ENCODE measurements at regions not wholly inside any gene's neighbourhood (a gene's known extent, or its start where the extent isn't known, plus 50 kb on each side); places are given as distances from the start of the nearest gene placed in this dataset.
"Not testable (repeated sequence)": the region's sequence is repeated elsewhere in the genome, so short reads cannot be mapped to it uniquely, and the experiment has no call there.

GRCh38 chr17:34082404-34082803 is 172.7 kb upstream of the CCL2 start:
- no peak for DNase-seq (ENCODE audit: low read depth)
- no peak for TF ChIP-seq CTCF (IDR thresholded peaks at IDR 0.05; ENCODE audit: control insufficient read depth, insufficient read depth, low read depth, low read length, missing control alignments)

GRCh38 chr17:34089042-34089441 is 166.0 kb upstream of the CCL2 start:
- DNase-seq (ENCODE audit: low read depth); H3K4me3 ChIP-seq (ENCODE audit: control insufficient read depth, low read depth, low read length): not testable (repeated sequence)

More at GRCh38 chr17:34082404-34082803, 172.7 kb upstream of the CCL2 start:
- H3K4me3 ChIP-seq (ENCODE audit: control insufficient read depth, low read depth, low read length): no peak overlapping the region

GRCh38 chr17:34090593-34090992 is 164.5 kb upstream of the CCL2 start:
- no peak overlapping the region for H3K4me3 ChIP-seq (ENCODE audit: control insufficient read depth, low read depth, low read length)
- DNase-seq (ENCODE audit: low read depth): no peak
- TF ChIP-seq CTCF (IDR thresholded peaks at IDR 0.05; ENCODE audit: control insufficient read depth, insufficient read depth, low read depth, low read length, missing control alignments): no peak

- TF ChIP-seq CTCF (IDR thresholded peaks at IDR 0.05; ENCODE audit: control insufficient read depth, insufficient read depth, low read depth, low read length, missing control alignments): no peak
- H3K4me3 ChIP-seq (ENCODE audit: control insufficient read depth, low read depth, low read length): no peak overlapping the region
- DNase-seq (ENCODE audit: low read depth): no peak
These were observed 163.1 kb upstream of the CCL2 start for GRCh38 chr17:34091975-34092374.

GRCh38 chr17:34095106-34095505 is 160.0 kb upstream of the CCL2 start:
- TF ChIP-seq CTCF (IDR thresholded peaks at IDR 0.05; ENCODE audit: control insufficient read depth, insufficient read depth, low read depth, low read length, missing control alignments): no peak
- DNase-seq (ENCODE audit: low read depth): no peak
- no peak overlapping the region for H3K4me3 ChIP-seq (ENCODE audit: control insufficient read depth, low read depth, low read length)

- no peak for DNase-seq (ENCODE audit: low read depth)
- H3K4me3 ChIP-seq (ENCODE audit: control insufficient read depth, low read depth, low read length): no peak overlapping the region
- no peak for TF ChIP-seq CTCF (IDR thresholded peaks at IDR 0.05; ENCODE audit: control insufficient read depth, insufficient read depth, low read depth, low read length, missing control alignments)
These were observed 156.4 kb upstream of the CCL2 start for GRCh38 chr17:34098699-34099098.

GRCh38 chr17:34099859-34100515 is 155.1 kb upstream of the CCL2 start:
- TF ChIP-seq CTCF (IDR thresholded peaks at IDR 0.05; ENCODE audit: control insufficient read depth, insufficient read depth, low read depth, low read length, missing control alignments): no peak
- H3K4me3 ChIP-seq (ENCODE audit: control insufficient read depth, low read depth, low read length): no peak overlapping the region
- DNase-seq (ENCODE audit: low read depth): no peak

All from AG09309 (cell line).